ENCODE measurements at regions not wholly inside any gene's neighbourhood (a gene's known extent, or its start where the extent isn't known, plus 50 kb on each side); places are given as distances from the start of the nearest gene placed in this dataset.

DNA sequence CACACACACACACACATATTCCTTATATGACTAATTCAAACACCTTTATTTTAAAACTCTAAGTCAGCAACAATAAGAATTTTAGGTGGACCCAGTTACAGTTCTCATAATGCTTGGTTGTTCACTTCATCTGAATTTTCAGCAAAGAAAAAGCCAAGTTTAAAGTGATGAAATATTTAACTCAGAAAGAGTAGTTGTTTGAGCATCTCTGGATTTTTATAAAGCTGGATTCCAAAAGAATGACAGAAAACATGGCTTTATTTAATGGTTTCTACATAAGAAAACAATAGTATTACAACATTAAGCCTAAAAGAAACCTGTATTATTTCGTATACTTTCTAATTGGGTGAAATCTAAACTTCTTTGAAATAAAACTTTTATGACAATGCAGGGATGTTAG lies 54.2 kb upstream of the ADAMTS5 start:
- TF ChIP-seq, protein P1, sequence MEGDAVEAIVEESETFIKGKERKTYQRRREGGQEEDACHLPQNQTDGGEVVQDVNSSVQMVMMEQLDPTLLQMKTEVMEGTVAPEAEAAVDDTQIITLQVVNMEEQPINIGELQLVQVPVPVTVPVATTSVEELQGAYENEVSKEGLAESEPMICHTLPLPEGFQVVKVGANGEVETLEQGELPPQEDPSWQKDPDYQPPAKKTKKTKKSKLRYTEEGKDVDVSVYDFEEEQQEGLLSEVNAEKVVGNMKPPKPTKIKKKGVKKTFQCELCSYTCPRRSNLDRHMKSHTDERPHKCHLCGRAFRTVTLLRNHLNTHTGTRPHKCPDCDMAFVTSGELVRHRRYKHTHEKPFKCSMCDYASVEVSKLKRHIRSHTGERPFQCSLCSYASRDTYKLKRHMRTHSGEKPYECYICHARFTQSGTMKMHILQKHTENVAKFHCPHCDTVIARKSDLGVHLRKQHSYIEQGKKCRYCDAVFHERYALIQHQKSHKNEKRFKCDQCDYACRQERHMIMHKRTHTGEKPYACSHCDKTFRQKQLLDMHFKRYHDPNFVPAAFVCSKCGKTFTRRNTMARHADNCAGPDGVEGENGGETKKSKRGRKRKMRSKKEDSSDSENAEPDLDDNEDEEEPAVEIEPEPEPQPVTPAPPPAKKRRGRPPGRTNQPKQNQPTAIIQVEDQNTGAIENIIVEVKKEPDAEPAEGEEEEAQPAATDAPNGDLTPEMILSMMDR (IDR thresholded peaks at IDR 0.05; ENCODE audit: low read depth, low read length, poor library complexity, severe bottlenecking), result no peak
- TF ChIP-seq EZH2phosphoT487 (IDR thresholded peaks at IDR 0.05; ENCODE audit: borderline replicate concordance, low read length), result no peak
